ENCODE measurements at regions not wholly inside any gene's neighbourhood (a gene's known extent, or its start where the extent isn't known, plus 50 kb on each side); places are given as distances from the start of the nearest gene placed in this dataset.

DNA sequence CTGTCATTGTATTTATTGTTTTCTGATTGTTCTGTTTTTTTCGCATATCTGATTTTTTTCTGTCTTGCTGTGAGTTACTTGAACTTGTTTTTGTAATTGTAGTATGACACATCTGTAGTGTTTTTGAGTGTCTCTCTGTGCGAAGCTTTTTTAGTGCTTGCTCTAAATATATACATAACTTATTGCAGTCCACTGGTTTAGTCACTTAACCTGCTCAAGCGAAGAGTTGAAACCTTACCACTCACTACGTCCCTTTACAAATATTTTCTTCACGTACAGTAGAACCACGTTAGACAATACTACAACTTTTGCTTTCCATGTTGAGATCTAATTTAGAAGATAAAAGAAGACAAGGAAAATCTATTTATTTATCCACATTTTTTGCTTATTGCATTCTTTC is 713.0 kb upstream of the GRM7 start:
- H3K4me2 ChIP-seq (ENCODE audit: insufficient read depth, low read length) = no peak overlapping the region
- in situ Hi-C loops (cut with MboI) (no loop called here), intact Hi-C loops (cut with micrococcal nuclease) (no loop called here)
- no peak for ATAC-seq
- no peaks in the 10 kb centered on the region for H4K20me1 ChIP-seq (replicated peaks; ENCODE audit: control insufficient read depth, insufficient read depth, low read length)
- H3K36me3 ChIP-seq (ENCODE audit: control insufficient read depth, insufficient read depth, low read length) = no peaks in the 10 kb centered on the region
- BruUV-seq (replicated peaks) = no TSS peak
- no peak for FAIRE-seq
- ChIA-PET POLR2A (no interaction called here), CTCF (ENCODE audit: low intra/inter-chr PET ratio) (no interaction called here)
- H3K9me3 ChIP-seq (replicated peaks; ENCODE audit: control insufficient read depth, insufficient read depth, low read depth, low read length) = no peaks in the 10 kb centered on the region
- no peaks in the 10 kb centered on the region for H3K4me1 ChIP-seq (replicated peaks in 1 of 2; ENCODE audit: control insufficient read depth in 2 of 2, insufficient read depth in 2 of 2, low read length in 2 of 2)
- no peaks in the 10 kb centered on the region for H3K27me3 ChIP-seq (ENCODE audit: control insufficient read depth in 2 of 2, insufficient read depth in 2 of 2, low read length in 2 of 2)
- no peaks in the 10 kb centered on the region for H3K79me2 ChIP-seq (ENCODE audit: control insufficient read depth, insufficient read depth, low read length)
- TF ChIP-seq ZNF57 (CRISPR knock-in tag; IDR thresholded peaks at IDR 0.05) (no peak), SMAD1 (IDR thresholded peaks at IDR 0.05; ENCODE audit: low read depth, low read length, partially characterized antibody) (no peak), MYC (IDR thresholded peaks at IDR 0.05; ENCODE audit: low read depth, low read length) (no peak), MYC (CRISPR knock-in tag; IDR thresholded peaks at IDR 0.05; ENCODE audit: borderline replicate concordance, low read depth) (no peak), ZNF212 (CRISPR knock-in tag; IDR thresholded peaks at IDR 0.05) (no peak)
- TF ChIP-seq, protein P1, sequence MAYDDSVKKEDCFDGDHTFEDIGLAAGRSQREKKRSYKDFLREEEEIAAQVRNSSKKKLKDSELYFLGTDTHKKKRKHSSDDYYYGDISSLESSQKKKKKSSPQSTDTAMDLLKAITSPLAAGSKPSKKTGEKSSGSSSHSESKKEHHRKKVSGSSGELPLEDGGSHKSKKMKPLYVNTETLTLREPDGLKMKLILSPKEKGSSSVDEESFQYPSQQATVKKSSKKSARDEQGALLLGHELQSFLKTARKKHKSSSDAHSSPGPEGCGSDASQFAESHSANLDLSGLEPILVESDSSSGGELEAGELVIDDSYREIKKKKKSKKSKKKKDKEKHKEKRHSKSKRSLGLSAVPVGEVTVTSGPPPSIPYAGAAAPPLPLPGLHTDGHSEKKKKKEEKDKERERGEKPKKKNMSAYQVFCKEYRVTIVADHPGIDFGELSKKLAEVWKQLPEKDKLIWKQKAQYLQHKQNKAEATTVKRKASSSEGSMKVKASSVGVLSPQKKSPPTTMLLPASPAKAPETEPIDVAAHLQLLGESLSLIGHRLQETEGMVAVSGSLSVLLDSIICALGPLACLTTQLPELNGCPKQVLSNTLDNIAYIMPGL (CRISPR knock-in tag; IDR thresholded peaks at IDR 0.05) = no peak
- no peak overlapping the region for H3K9ac ChIP-seq (ENCODE audit: insufficient read depth in 1 of 2, low read depth in 2 of 2, low read length in 2 of 2)
- H2AFZ ChIP-seq (ENCODE audit: low read depth, low read length) = no peak overlapping the region
- H3K4me3 ChIP-seq = no peak overlapping the region
- DNase-seq (ENCODE audit: extremely low read depth in 1 of 4, low spot score in 3 of 4) = no peak
- 2% methylated on average over 6 of the region's 6 CpGs for WGBS (ENCODE audit: insufficient coverage, low coverage, missing lambda C conversion rate)
- no peaks in the 10 kb centered on the region for H3K9me1 ChIP-seq (ENCODE audit: control insufficient read depth, insufficient read depth, low read length)
- H3K27ac ChIP-seq (ENCODE audit: extremely low read depth, low read depth, low read length) = no peak overlapping the region
